Glutamatergic neuron (in vitro differentiated cells): ENCODE measurements at regions not wholly inside any gene's neighbourhood (a gene's known extent, or its start where the extent isn't known, plus 50 kb on each side); places are given as distances from the start of the nearest gene placed in this dataset.

Source experiments
- DNase-seq: peaks from one replicate; pipeline ENCODE4 v3.0.0; 2022
- H3K27ac Mint-ChIP-seq: one replicate; pipeline ENCODE4 v1.8.0; 2020; ENCODE audit warnings: mild to moderate bottlenecking, mixed read lengths, inconsistent platforms; ENCODE audit not compliant: unreplicated experiment
- H3K27me3 Mint-ChIP-seq: one replicate; pipeline ENCODE4 v1.8.0; 2020; ENCODE audit warnings: mild to moderate bottlenecking, moderate library complexity, mixed read lengths, inconsistent platforms; ENCODE audit not compliant: unreplicated experiment
- H3K36me3 Mint-ChIP-seq: one replicate; pipeline ENCODE4 v1.8.0; 2020; ENCODE audit warnings: mild to moderate bottlenecking, mixed read lengths, inconsistent platforms; ENCODE audit not compliant: unreplicated experiment
- H3K4me1 Mint-ChIP-seq: one replicate; pipeline ENCODE4 v1.8.0; 2020; ENCODE audit warnings: mild to moderate bottlenecking, low read depth, mixed read lengths, inconsistent platforms; ENCODE audit not compliant: unreplicated experiment
- H3K4me3 Mint-ChIP-seq: one replicate; pipeline ENCODE4 v1.8.0; 2020; ENCODE audit warnings: mild to moderate bottlenecking, mixed read lengths, inconsistent platforms; ENCODE audit not compliant: unreplicated experiment
- H3K9me3 Mint-ChIP-seq: one replicate; pipeline ENCODE4 v1.8.0; 2020; ENCODE audit warnings: mild to moderate bottlenecking, moderate library complexity, mixed read lengths, inconsistent platforms; ENCODE audit not compliant: unreplicated experiment
- TF ChIP-seq, protein P1 (sequence below): fragments of 200-600 bp; sonication (generic); IDR thresholded peaks from one replicate; pipeline ENCODE4 v1.5.0; 2021; ENCODE audit not compliant: partially characterized antibody, unreplicated experiment

DNA sequence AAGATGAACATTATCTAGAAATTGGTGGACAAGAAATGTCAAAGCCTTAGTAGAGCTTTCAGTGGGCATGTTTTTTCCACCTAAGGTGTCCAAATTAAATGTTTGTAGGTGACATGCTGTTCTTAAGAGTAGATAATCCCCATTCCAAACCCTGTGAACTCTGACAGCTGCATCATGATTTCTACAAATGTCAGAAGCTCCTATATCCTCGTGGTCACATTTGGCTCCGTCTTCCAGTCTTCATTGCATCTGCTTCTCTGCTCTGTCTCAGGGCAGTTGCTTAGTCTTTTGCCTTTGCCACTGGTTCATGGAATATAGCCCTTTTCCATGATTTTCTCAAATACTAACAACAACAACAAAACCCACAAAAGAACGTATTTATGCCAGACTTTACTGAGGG, 234.5 kb downstream of the DLEU7 start:
- DNase-seq, result no peak
- no peaks in the 10 kb centered on the region for H3K4me1 Mint-ChIP-seq
- no peak overlapping the region for H3K4me3 Mint-ChIP-seq
- no peaks in the 10 kb centered on the region for H3K9me3 Mint-ChIP-seq
- H3K36me3 Mint-ChIP-seq, result no peaks in the 10 kb centered on the region
- H3K27me3 Mint-ChIP-seq, result no peaks in the 10 kb centered on the region
- no peak overlapping the region for H3K27ac Mint-ChIP-seq
- TF ChIP-seq, protein P1, sequence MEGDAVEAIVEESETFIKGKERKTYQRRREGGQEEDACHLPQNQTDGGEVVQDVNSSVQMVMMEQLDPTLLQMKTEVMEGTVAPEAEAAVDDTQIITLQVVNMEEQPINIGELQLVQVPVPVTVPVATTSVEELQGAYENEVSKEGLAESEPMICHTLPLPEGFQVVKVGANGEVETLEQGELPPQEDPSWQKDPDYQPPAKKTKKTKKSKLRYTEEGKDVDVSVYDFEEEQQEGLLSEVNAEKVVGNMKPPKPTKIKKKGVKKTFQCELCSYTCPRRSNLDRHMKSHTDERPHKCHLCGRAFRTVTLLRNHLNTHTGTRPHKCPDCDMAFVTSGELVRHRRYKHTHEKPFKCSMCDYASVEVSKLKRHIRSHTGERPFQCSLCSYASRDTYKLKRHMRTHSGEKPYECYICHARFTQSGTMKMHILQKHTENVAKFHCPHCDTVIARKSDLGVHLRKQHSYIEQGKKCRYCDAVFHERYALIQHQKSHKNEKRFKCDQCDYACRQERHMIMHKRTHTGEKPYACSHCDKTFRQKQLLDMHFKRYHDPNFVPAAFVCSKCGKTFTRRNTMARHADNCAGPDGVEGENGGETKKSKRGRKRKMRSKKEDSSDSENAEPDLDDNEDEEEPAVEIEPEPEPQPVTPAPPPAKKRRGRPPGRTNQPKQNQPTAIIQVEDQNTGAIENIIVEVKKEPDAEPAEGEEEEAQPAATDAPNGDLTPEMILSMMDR, result no peak

GRCh38 chr13:50610238-50610637, 233.3 kb downstream of the DLEU7 start:
- H3K4me1 Mint-ChIP-seq, result no peaks in the 10 kb centered on the region

DNA sequence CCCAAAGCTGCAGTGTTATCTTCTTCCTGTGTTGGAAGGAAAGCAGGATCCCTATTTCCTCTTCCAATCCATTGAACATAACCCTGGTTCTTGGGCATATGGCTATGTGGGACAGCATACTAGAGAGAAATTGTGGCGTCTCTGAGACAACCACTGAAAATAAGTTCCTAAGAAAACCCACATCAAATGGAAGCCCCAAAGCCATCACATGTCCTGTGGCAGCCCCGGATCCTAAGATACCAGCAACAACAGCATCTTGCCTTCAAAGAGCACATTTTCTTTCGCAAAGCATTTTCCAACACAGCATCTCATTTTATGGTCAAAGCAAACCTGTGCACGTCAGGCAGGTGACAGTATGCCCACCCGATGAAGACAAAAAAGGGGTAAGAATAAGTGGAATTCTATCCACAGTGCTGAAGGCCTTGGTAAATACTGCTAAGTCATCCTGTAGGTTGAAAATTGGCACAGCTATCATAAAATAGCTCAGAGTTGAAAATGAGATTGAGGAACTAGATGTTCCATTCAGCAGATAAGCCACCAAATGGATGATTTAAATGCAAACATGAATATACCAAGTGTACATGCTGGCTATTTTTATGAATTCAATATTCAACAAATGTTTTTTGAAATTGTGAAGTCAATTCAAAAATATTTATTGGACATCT, 232.2 kb downstream of the DLEU7 start:
- no peaks in the 10 kb centered on the region for H3K9me3 Mint-ChIP-seq
- H3K27ac Mint-ChIP-seq, result no peak overlapping the region
- H3K36me3 Mint-ChIP-seq, result no peaks in the 10 kb centered on the region
- H3K27me3 Mint-ChIP-seq, result no peaks in the 10 kb centered on the region
- TF ChIP-seq, protein P1, result no peak
- no peaks in the 10 kb centered on the region for H3K4me1 Mint-ChIP-seq
- DNase-seq, result no peak
- no peak overlapping the region for H3K4me3 Mint-ChIP-seq

More at GRCh38 chr13:50610238-50610637, 233.3 kb downstream of the DLEU7 start:
- Mint-ChIP-seq H3K27me3 (no peaks in the 10 kb centered on the region), H3K27ac (no peak overlapping the region), H3K4me3 (no peak overlapping the region), H3K9me3 (no peaks in the 10 kb centered on the region), H3K36me3 (no peaks in the 10 kb centered on the region)
- DNase-seq, result no peak
- TF ChIP-seq, protein P1, result no peak

- TF ChIP-seq, protein P1, result no peak
- Mint-ChIP-seq H3K4me3 (no peak overlapping the region), H3K27ac (no peak overlapping the region), H3K4me1 (no peaks in the 10 kb centered on the region), H3K27me3 (no peaks in the 10 kb centered on the region), H3K9me3 (no peaks in the 10 kb centered on the region), H3K36me3 (no peaks in the 10 kb centered on the region)
- no peak for DNase-seq
These were observed 230.8 kb downstream of the DLEU7 start for GRCh38 chr13:50612717-50613116.

DNA sequence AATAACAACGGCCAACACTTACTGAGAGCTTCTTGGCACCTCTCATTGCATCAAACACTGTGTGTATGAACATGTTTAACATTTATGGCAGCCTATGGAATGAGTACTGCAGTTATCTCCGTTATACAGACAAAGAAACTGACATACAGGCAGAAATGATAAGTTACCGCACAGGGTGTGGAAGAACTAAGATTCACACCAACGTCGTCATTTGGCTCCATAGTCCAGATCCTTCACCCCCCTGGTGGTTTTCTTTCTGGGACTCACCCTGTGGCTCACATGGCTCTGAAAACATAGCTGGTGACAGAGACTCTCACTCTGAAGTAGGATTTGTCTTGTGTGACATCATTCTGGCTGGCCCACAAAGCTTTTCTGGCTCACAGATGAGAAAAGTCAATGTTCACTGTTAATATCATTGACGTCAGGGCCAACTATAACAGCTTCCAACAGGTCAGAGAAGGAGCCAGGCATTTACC, 230.1 kb downstream of the DLEU7 start:
- Mint-ChIP-seq H3K4me1 (no peaks in the 10 kb centered on the region), H3K9me3 (no peaks in the 10 kb centered on the region), H3K4me3 (no peak overlapping the region), H3K27me3 (no peaks in the 10 kb centered on the region), H3K27ac (no peak overlapping the region), H3K36me3 (no peaks in the 10 kb centered on the region)
- TF ChIP-seq, protein P1, result no peak
- DNase-seq, result no peak
